Skeletal muscle cell (primary cell): ENCODE measurements at regions not wholly inside any gene's neighbourhood (a gene's known extent, or its start where the extent isn't known, plus 50 kb on each side); places are given as distances from the start of the nearest gene placed in this dataset.
"Not testable (repeated sequence)": the region's sequence is repeated elsewhere in the genome, so short reads cannot be mapped to it uniquely, and the experiment has no call there.

Source experiments
- DNase-seq: peaks from one replicate; pipeline ENCODE4 v3.0.0-alpha.2; 2010; ENCODE audit warnings: low read depth
- H3K4me3 ChIP-seq: 2 replicates; pipeline ENCODE4 v1.5.1; 2011; ENCODE audit warnings: low read depth, mild to moderate bottlenecking, control low read depth, low read length, moderate library complexity

DNA sequence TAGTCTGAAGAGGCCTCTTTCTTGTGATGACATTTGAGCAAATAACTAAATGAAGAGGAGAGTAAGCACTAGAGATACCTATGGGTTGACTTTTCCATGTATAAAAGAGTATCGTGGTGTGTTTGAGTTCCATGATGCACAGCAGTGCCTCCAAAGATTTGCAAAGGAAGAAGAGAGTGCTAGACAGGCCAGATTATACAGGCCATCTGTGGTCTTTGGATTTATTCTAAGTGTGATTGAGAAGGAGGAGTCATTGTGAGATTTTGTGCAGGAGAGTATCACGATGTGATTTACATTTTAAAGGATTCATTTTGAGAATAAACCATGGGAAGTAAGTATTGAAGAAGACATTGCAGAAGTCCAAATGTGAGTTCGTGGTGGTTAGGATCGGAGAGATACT lies 695.9 kb upstream of the FAM98A start:
- DNase-seq = no peak
- H3K4me3 ChIP-seq = no peak overlapping the region

DNA sequence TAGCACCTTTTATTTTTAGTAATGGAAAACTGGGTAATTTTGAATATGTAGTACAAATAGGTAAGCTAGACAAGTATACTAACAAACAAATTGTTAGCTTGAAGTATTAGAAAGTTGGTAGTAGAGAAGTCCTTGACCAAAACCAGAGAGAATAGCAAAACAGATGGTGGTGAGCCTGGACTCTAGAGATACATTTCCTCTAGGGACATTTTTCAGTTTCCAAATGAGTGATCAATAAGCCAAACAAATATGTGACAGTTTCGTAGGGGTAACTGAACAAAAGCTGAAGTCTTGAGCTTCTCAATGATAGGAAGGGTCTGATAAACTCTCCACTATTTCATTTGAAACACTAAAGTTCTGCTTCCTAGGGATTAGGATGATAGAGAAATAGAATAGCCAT lies 692.0 kb upstream of the FAM98A start:
- H3K4me3 ChIP-seq = no peak overlapping the region
- no peak for DNase-seq

DNA sequence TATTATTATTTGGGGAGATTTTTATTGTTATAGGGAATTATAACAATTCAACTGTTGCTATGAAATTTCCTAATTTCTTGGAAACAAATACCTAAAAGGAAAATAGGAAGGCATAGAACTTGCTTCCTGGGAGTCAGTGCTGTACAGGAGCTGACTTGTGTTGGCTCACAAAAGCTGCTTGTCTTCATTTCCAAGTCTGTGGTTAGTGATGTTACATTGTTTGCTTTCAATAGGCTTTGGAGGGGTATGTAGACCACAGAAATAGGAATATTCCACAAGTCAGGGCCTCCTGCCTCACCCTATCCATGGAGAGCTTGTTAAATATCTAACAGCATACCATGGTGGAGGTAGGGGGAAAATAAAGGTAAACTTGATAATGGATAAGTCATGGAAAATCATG lies 688.9 kb upstream of the FAM98A start:
- DNase-seq = no peak
- no peak overlapping the region for H3K4me3 ChIP-seq

DNA sequence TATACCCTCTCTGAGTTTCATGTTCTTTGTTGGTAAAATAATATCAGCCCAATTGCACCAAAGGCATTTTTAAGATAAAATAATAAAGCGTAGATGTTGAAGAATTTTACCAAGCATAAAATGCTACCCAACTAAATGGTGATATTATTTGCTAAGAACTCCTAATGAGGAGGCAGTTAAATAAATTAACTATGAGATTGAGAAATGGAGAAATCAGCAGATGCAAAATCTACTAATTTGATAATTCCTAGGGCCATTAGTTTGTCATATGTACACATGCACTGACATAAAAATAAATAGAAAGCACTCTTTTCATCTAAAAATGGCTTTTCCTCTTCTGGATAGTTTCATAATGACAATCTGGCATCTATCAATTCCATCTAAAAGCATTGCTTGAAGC lies 681.5 kb upstream of the FAM98A start:
- no peak overlapping the region for H3K4me3 ChIP-seq
- no peak for DNase-seq

DNA sequence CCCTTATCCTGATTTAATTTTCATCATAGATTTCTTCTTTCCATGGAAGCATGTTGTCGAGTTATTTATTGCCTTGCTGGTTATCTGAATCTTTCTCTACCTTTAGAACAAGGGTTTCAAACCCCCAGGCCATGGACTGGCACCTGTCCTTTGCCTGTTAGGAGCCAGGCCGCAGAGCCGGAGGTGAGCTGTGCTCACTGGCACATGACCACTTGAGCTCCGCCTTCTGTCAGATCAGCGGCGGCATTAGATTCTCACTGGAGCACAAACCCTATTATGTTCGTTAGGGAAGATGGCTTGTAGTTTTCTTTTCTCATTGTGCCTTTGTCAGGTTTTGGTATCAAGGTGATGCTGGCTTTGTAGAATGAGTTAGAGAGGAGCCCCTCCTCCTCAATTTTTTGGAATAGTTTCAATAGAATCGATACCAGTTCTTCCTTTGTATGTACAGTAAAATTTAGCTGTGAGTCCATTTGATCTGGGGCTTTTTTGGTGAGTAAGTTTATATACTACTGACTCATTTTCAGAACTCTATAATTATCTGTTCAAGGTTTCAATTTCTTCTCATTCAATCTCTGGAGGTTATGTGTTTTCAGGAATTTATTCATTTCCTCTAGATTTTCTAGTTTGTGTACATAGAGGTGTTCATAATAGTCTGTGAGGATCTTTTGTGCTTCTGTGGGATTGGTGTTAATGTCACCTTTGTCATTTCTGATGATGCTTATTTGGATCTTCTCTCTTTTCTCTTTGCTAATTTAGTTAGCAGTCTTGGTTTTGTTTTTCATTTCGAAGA lies 668.0 kb upstream of the FAM98A start:
- H3K4me3 ChIP-seq = no peak overlapping the region
- DNase-seq = no peak

DNA sequence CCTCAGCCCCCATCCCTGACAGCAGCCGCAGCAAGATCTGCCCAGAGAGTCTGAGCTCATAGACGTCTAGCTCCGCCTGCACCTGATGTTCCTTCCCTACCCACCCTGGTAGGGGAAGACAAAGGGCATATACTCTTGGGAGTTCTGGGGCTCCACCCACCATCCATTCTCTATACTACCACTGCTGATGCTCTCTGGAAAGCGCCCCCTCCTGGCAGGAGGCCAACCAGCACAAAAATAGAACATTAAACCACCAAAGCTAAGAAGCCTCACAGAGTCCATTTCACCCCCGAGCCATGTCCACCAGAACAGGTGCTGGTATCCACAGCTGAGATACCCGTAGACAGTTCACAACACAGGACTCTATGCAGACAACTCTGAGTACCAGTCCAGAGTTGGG lies 662.6 kb upstream of the FAM98A start:
- H3K4me3 ChIP-seq = no peak overlapping the region
- no peak for DNase-seq

DNA sequence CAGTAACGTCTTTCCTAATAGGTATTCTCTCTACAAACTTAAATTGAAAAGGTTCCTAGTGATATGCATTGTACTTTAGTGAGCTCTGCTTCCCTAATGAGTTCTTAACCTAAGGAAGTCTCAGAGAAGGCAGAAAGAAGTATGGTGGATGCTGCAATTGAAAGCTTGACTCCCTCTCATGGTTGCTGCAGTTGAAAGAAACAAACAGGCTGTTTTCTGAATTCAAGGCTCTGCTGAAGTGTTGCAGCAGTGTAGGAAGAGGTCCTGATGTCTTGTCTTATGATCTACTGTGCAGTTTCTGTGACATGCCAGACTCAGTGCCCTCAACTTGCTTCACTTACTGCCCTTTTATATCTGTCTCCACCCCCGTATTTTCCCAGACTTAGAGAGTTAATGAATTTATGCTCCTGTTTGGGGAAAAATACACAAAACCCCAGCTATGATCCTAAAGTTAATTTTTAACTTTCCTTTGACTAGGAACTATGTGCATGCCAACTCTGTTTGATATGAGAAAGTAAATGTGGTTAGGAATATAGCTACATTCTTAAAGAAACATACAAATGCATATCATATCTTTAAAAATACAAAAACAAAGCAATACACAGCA lies 655.3 kb upstream of the FAM98A start:
- no peak for DNase-seq
- no peak overlapping the region for H3K4me3 ChIP-seq

DNA sequence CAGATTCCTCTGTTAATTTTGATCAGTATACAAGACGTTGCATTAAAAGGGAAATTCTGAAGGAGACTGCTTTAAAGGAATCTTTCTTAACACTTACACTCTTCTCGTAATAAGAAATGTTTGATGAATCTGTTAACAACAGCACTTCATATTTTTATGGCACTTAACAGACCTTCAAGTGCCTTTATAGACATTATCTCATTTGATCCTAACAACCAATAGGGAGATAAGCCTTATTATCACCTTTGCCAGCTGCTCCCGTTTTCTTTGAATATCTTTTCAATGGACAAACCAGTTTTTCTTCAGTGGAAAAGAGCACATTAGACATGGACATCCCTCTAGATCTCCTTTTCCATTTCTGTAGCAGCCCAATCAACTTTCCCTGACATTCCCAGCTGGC lies 653.0 kb upstream of the FAM98A start:
- DNase-seq = no peak
- H3K4me3 ChIP-seq = no peak overlapping the region

DNA sequence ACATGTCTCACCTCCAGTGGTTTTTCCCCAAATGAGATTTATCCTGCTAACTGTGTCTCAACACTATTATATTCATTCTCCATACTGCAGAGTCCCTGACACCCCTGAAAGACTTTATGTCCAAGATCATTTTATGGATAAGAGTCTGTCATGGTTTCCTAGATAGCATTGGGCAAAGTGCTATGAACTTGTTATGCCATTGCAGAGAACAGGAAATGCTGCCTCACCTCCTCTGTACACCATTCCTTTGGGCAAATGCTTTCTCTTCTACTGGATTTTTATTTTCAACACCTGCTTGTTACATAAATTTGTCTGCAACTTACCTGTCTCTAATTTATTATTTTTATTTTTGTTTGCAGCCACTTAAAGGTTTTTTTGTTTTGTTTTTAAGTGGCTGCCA lies 652.5 kb upstream of the FAM98A start:
- no peak for DNase-seq
- no peak overlapping the region for H3K4me3 ChIP-seq

DNA sequence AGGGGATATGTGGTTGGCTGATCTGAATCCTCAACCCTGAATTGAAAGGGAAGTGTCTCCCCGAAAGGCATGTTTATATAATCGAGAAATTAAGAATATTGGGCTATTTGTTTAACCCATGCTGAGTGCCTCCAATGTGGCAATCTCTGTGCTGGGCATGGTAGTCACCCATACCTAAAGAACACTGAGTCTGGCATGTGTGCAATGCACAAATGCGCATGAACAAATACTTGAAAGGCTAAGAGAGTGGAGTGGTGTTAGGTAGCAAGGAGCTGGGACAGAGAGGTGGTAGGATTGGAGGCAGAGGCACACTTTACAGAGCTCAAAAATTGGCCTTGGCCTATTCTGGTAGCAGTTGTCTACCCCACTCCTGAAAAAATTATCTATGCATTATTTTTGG lies 645.1 kb upstream of the FAM98A start:
- H3K4me3 ChIP-seq = no peak overlapping the region
- no peak for DNase-seq

DNA sequence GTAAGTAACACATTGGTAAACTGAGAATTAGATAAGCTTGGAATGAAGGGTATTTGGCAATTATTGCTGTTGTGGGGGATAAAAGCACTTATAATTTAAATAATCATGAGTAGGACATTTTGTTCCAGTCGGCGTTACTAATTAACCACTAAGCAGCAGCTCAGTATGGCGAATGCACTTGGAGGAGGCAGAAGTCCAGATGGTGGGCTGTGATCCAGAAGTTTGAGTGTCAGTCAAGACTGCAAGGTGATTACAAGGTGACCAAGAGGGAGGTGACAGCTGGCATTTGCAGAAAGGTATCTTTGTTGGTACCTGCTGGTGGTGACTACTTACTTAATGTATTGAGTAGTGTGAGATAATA lies 643.6 kb upstream of the FAM98A start:
- no peak overlapping the region for H3K4me3 ChIP-seq
- DNase-seq = no peak

DNA sequence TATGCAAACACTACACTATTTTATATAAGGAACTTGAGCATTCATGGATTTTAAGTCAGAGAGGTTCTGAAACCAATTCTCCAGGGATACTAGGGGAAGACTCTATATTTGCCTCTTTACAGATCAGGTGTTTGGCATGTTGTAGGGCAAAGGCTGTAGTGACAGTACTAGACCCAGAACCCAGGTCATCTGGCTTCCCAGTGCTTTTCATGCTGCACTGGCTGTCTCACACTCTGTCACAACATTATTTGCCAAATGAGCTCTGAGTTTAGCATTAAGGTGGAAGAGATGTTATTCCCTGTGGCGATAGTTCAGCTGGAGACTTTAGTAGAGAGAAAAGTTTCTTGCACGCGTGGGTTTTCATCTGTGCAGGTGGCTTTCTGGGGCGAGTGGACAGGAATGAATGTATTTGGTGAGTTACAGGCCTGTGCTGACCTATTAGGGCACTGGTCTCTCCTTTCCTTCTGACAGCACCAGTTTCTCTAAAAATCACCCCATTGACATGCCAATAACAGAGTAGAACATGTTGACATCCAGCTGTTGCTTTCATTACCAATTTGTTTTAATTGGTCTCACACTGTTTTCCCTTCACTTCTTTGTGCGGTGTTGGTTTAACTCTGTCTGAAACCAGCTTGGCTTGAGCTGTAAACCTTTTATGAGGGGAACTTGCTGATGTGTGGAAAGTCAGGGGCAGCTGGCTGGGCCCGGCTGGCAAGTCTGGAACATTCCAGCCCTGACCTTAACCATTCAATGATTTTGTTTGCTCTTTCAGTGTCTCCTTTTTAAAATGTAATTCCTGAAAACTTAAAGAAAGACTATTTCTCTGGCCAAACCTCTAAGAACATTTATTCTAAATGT lies 643.0 kb upstream of the FAM98A start:
- DNase-seq = no peak
- no peak overlapping the region for H3K4me3 ChIP-seq

DNA sequence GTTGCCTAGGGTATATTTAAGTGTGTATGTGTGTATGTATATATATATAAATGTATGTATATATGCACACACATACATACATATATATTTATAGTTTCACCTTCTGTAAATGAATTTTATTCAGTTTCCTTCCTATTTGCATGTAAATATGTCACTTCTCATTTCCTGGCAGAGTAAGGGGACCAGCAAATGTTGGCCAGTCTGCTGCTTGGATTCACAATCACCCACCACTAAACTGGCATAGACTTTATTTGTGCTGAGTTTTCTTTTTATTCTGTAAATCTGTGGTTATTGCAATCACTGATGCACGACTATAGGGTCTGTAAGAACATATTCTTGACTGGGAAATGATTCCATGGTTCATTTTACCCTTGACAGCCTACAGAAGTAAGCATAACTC lies 640.4 kb upstream of the FAM98A start:
- no peak for DNase-seq
- no peak overlapping the region for H3K4me3 ChIP-seq

DNA sequence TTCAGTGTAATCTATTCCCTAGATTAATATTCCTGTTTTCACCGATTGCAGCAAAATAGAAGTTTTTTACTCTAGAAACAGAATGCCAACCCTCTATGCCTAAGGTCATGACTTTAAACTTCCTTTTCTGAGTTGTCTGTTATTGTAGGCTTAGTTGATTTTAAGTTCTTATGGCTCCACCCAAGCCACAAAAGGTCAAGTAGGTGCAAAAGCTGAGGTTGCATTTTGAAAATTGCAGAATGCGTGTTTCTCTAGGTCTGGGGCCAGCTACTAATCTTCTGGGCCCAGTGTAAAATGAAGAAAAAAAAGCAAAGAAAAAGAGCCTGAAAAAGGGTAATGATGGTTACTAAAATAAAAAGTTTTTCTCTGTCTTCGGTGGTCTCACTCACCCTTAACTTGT lies 635.7 kb upstream of the FAM98A start:
- no peak for DNase-seq
- no peak overlapping the region for H3K4me3 ChIP-seq

DNA sequence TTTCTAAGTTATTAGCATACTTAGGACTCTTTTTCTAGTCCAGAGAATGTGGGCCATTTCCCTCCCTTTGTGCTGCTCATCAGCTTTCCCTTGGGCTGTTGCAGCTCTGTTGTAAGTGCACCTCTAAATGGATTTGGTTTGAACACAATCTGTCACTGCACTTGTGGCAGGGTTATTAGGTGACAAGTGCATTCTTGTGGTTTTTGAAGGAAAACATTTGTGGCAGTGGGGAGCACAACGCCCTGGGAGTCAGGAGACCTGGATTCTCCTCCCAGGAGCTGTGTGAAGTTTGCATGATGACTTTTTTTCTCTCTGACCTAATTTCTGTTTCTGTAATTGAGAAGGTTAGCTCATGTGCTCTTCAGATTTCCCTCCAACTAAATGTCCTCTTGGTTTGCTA lies 630.9 kb upstream of the FAM98A start:
- no peak overlapping the region for H3K4me3 ChIP-seq
- DNase-seq = no peak

DNA sequence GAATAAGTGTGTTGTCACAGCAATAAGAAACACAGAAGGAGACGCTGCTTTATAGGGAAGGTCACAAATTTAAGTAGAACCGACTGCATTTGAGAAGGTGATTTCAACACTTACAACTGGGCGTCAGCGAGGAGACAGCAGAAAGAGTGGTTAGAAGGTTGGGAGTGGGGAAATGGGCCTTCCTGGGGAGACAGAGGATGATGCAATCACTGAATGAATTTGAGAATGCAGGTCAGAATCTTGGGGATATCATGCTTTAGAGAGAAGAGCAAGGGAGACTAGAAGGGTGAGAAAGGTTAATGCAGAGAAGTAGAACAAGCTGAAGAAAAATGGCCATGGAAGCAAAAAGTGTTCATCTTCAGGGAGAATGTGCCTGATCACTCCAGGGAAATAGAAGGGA lies 616.1 kb upstream of the FAM98A start:
- H3K4me3 ChIP-seq = no peak overlapping the region
- DNase-seq = no peak

DNA sequence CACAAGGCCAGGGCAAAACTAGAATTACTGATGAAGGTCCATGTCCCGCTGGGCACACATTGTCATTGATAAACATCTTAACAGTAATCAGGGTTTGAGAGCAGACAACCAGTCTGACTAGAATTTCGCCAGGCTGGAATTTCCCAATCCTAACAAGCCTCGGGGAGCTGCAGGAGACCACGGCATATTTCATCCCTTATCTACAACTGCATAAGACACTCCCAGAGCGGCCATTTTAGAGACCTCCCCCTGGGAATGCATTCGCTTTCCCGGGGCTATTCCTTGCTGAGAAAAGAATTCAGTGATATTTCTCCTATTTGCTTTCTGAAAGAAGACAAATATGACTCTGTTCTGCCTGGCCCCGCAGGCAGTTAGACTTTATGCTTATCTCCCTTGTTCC lies 611.3 kb upstream of the FAM98A start:
- DNase-seq, H3K4me3 ChIP-seq: not testable (repeated sequence)

DNA sequence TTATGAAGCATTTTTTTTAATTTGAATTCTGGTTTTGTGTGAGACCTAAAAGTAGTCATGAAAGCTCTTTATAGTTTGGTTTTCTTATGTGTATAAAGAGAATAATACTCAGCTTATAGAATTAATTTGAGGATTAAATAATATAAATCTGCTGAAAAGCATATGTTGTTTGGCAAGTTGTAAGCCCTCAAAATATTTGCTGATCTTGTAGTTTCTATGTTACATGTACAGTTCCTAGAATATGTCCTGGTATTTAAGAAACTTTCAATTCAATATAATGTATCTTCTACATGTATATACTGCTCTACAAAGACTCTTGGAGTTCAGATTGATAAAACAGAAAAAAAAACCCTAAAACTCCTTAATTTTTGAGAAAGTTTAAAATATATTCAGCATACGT lies 605.5 kb upstream of the FAM98A start:
- no peak for DNase-seq
- H3K4me3 ChIP-seq = no peak overlapping the region

DNA sequence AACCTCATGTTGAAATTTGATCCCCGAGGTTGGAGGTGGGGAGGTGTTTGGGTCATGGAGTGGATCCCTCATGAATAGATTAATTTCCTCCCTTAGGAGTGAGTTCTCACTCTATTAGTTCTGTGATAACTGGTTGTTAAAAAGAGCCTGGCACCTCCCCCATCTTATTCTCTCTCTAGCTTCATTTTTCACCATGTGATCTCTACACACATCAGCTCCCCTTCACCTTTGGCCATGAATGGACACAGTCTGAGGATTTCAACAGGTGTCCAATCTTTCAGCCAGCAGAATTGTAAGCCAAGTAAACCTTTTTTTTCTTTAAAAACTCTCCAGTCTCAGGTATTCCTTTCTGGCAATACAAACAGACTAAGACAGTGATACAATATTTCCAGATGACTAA lies 602.0 kb upstream of the FAM98A start:
- no peak overlapping the region for H3K4me3 ChIP-seq
- DNase-seq = no peak

DNA sequence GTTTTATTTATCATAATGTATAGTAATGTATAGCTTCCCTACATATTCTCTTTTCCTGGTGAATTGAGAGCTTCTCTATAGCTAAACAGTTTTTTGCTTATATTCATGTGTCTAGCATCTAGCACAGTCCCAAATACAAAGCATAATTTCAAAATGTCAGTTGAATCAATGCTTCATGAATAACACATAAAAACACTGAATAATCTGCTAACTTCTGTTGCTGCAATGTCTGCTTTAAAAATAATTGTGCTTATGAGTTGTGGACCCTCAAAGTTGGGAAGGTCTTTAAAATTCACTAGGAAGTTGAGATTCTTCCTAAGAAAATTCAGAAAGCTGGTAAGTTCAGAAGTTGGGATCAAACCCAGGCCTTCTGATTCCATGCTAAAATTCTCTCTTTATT lies 600.9 kb upstream of the FAM98A start:
- DNase-seq = no peak
- no peak overlapping the region for H3K4me3 ChIP-seq

DNA sequence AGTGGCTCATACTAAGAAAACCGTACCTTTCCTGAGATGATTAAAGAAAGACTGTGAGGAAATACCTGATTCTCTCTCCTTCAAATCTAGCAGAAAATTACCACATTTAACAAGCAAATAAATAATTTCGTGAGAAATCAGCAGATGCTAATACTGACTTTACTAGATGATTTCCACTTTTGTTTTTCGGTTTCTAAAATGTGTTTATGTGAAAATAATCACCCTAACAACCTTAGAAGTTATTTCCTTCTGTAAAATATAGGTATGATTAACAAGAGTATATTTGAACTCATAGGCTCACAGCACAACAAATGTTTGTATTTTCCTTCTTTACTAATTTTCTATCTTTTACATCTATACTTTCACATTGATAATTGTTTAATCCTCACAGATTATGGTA lies 594.1 kb upstream of the FAM98A start:
- no peak for DNase-seq
- H3K4me3 ChIP-seq = no peak overlapping the region
